SK-N-SH (cell line): ENCODE measurements at regions not wholly inside any gene's neighbourhood (a gene's known extent, or its start where the extent isn't known, plus 50 kb on each side); places are given as distances from the start of the nearest gene placed in this dataset.

Experiments used
- CTCF ChIA-PET: fragments of 300-600, 350-600 bp; formaldehyde crosslinking; extraction: SDS; loops from one replicate; lab custom pipeline; 2021; lab: Yijun Ruan, JAX
- POLR2A ChIA-PET: fragments of 350-600 bp; sonication (Branson Sonifier 250); formaldehyde crosslinking; extraction: SDS; loops from one replicate; lab custom pipeline; 2020; ENCODE audit warnings: antibody characterized with exemption, inconsistent platforms; lab: Yijun Ruan, JAX
- DNase-seq: peaks from one replicate; pipeline ENCODE4 v3.0.0; 2012
- H2AFZ ChIP-seq: fragments of 200-600 bp; sonication (generic); 2 replicates; pipeline ENCODE4 v1.8.1; 2016; ENCODE audit warnings: antibody characterized with exemption, mild to moderate bottlenecking, low read depth
- H3F3A ChIP-seq: fragments of 200-600 bp; sonication (generic); replicated peaks from 2 replicates; pipeline ENCODE3; 2016; ENCODE audit warnings: antibody characterized with exemption, mild to moderate bottlenecking; ENCODE audit not compliant: insufficient read depth
- H3K27ac ChIP-seq, 2 experiments: fragments of 200-500 bp in 1 of 2; fragments of 200-600 bp in 1 of 2; sonication (Bioruptor generic) in 1 of 2; sonication (generic), shearing (Covaris generic) in 1 of 2; 2 replicates each; pipeline versions ENCODE4 v1.5.1 to v1.6.1; 2014 to 2016; ENCODE audit warnings: low read depth in 2 of 2, inconsistent platforms in 1 of 2, low read length in 1 of 2, mild to moderate bottlenecking in 1 of 2, mixed read lengths in 1 of 2
- H3K27me3 ChIP-seq: fragments of 200-600 bp; sonication (generic), shearing (Covaris generic); 2 replicates; pipeline ENCODE4 v1.6.1; 2016; ENCODE audit warnings: mixed run types; ENCODE audit not compliant: insufficient read depth
- H3K36me3 ChIP-seq, 2 experiments: fragments of 200-500 bp in 1 of 2; fragments of 200-600 bp in 1 of 2; sonication (Bioruptor generic) in 1 of 2; sonication (generic) in 1 of 2; replicated peaks in 1 of 2; 2 replicates each; pipeline versions ENCODE3 to v1.5.1; 2014 to 2016; ENCODE audit warnings: low read length in 1 of 2, mild to moderate bottlenecking in 1 of 2; ENCODE audit not compliant: insufficient read depth in 2 of 2, control insufficient read depth in 1 of 2
- H3K4me1 ChIP-seq, 2 experiments: fragments of 200-500 bp in 1 of 2; fragments of 200-600 bp in 1 of 2; sonication (Bioruptor generic) in 1 of 2; sonication (generic), shearing (Covaris generic) in 1 of 2; 2 replicates each; pipeline versions ENCODE4 v1.5.1 to v1.6.1; 2014 to 2016; ENCODE audit warnings: low read depth in 1 of 2, low read length in 1 of 2, mixed run types in 1 of 2; ENCODE audit not compliant: insufficient read depth in 2 of 2, control insufficient read depth in 1 of 2
- H3K4me2 ChIP-seq: fragments of 200-600 bp; sonication (generic), shearing (Covaris generic); 2 replicates; pipeline ENCODE4 v1.6.1; 2017; ENCODE audit warnings: mixed run types
- H3K4me3 ChIP-seq, 2 experiments: fragments of 200-500 bp in 1 of 2; fragments of 200-600 bp in 1 of 2; sonication (Bioruptor generic) in 1 of 2; sonication (generic), shearing (Covaris generic) in 1 of 2; 2 replicates each; pipeline versions ENCODE4 v1.5.1 to v1.8.1; 2014 to 2016; ENCODE audit warnings: low read depth in 2 of 2, inconsistent platforms in 1 of 2, low read length in 1 of 2, mild to moderate bottlenecking in 1 of 2, mixed read lengths in 1 of 2, moderate library complexity in 1 of 2
- H3K79me2 ChIP-seq: fragments of 200-600 bp; sonication (generic); 2 replicates; pipeline ENCODE4 v1.8.1; 2017; ENCODE audit warnings: mild to moderate bottlenecking; ENCODE audit not compliant: insufficient read depth
- H3K9ac ChIP-seq: fragments of 200-600 bp; sonication (generic); 2 replicates; pipeline ENCODE4 v1.6.1; 2017; ENCODE audit warnings: mixed run types
- H3K9me2 ChIP-seq: fragments of 200-600 bp; sonication (generic); 2 replicates; pipeline ENCODE4 v1.6.1; 2017; ENCODE audit warnings: mixed run types
- H3K9me3 ChIP-seq: fragments of 200-600 bp; sonication (generic); 2 replicates; pipeline ENCODE4 v1.6.1; 2017; ENCODE audit warnings: mixed run types, mild to moderate bottlenecking, moderate library complexity
- H4K20me1 ChIP-seq: fragments of 200-600 bp; sonication (generic); 2 replicates; pipeline ENCODE4 v1.6.1; 2017; ENCODE audit warnings: mild to moderate bottlenecking, mixed run types; ENCODE audit not compliant: insufficient read depth
- CTCF ChIP-seq: fragments of 200-600 bp; sonication (generic); IDR thresholded peaks from 2 replicates; pipeline ENCODE4 v1.6.1; 2017; ENCODE audit warnings: antibody characterized with exemption, mild to moderate bottlenecking, moderate library complexity
- EP300 ChIP-seq, 2 experiments: IDR thresholded peaks; 2 replicates each; pipeline versions ENCODE4 v1.4.0 to v1.6.1; 2012; ENCODE audit warnings: borderline replicate concordance in 1 of 2, low read depth in 1 of 2, low read length in 1 of 2
- FOSL2 ChIP-seq: IDR thresholded peaks from 2 replicates; pipeline ENCODE4 v1.4.0; 2012; ENCODE audit warnings: low read depth, mild to moderate bottlenecking, moderate library complexity, borderline replicate concordance
- FOXJ3 ChIP-seq: sonication (generic); formaldehyde crosslinking; IDR thresholded peaks from 2 replicates; pipeline ENCODE4 v1.5.1; 2020; ENCODE audit warnings: mild to moderate bottlenecking, missing genetic modification reagents
- FOXM1 ChIP-seq: IDR thresholded peaks from 2 replicates; pipeline ENCODE4 v1.4.0; 2012; ENCODE audit warnings: low read depth, mild to moderate bottlenecking
- GABPA ChIP-seq: IDR thresholded peaks from 2 replicates; pipeline ENCODE4 v1.4.0; 2012; ENCODE audit warnings: low read depth, mild to moderate bottlenecking
- GATA2 ChIP-seq: sonication (generic); formaldehyde crosslinking; IDR thresholded peaks from 2 replicates; pipeline ENCODE4 v1.5.0; 2020; ENCODE audit warnings: mild to moderate bottlenecking, missing genetic modification reagents
- JUND ChIP-seq: IDR thresholded peaks from 2 replicates; pipeline ENCODE4 v1.4.0; 2012
- MXI1 ChIP-seq: IDR thresholded peaks from 2 replicates; pipeline ENCODE4 v1.6.1; 2012; ENCODE audit warnings: mild to moderate bottlenecking, low read depth, low read length, improper control_type of control experiment
- POLR2AphosphoS5 ChIP-seq: IDR thresholded peaks from 2 replicates; pipeline ENCODE4 v1.6.1; 2012; ENCODE audit warnings: low read depth, low read length
- RAD21 ChIP-seq: IDR thresholded peaks from 2 replicates; pipeline ENCODE4 v1.6.1; 2012; ENCODE audit warnings: mild to moderate bottlenecking, low read length
- RXRA ChIP-seq: IDR thresholded peaks from 2 replicates; pipeline ENCODE4 v1.4.0; 2012; ENCODE audit warnings: low read depth, mild to moderate bottlenecking, borderline replicate concordance
- SIN3A ChIP-seq: IDR thresholded peaks from 2 replicates; pipeline ENCODE4 v1.6.1; 2012; ENCODE audit warnings: low read depth, mild to moderate bottlenecking, low read length, moderate library complexity, borderline replicate concordance
- TAF1 ChIP-seq: IDR thresholded peaks from 2 replicates; pipeline ENCODE4 v1.6.1; 2012; ENCODE audit warnings: low read depth, mild to moderate bottlenecking, low read length, moderate library complexity, borderline replicate concordance
- TCF12 ChIP-seq: IDR thresholded peaks from 2 replicates; pipeline ENCODE4 v1.4.0; 2012
- TEAD4 ChIP-seq: IDR thresholded peaks from 2 replicates; pipeline ENCODE4 v1.4.0; 2012; ENCODE audit warnings: mild to moderate bottlenecking, borderline replicate concordance; ENCODE audit not compliant: insufficient read depth
- YY1 ChIP-seq: IDR thresholded peaks from 2 replicates; pipeline ENCODE4 v1.4.0; 2012; ENCODE audit warnings: low read depth, mild to moderate bottlenecking
- WGBS: methylation state at CpG from one replicate; pipeline ENCODE4 v1.1.6; 2017; ENCODE audit warnings: low lambda C conversion rate; 5-methylcytosine and 5-hydroxymethylcytosine counted together
- TF ChIP-seq, protein P1 (sequence below): IDR thresholded peaks from 2 replicates; pipeline ENCODE4; 2012
- TF ChIP-seq, protein P2 (sequence below): IDR thresholded peaks from 2 replicates; pipeline ENCODE4 v1.6.1; 2012; ENCODE audit warnings: mild to moderate bottlenecking, low read depth, low read length, moderate library complexity
- TF ChIP-seq, protein P3 (sequence below): IDR thresholded peaks from 2 replicates; pipeline ENCODE4 v1.4.0; 2012; ENCODE audit warnings: low read depth

DNA sequence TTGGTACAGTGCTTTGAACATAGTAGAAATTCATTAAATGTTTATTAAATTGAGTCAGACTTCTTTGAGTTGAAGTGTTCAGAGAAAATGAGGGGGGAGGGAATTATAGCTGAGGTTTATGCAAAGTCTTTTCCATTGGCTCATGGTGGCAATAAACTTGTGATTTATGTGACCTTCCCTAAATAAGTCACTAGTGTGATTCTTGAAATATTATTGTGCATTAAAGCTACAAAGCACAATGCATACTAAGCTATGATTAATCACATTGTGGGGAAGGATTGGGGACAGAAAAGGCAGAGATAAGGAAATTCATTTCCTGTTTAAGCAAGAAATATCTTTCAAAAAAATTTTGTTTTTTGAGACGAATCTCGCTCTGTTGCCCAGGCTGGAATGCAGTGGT, 877.5 kb downstream of the TFAP2A start:
- H3K36me3 ChIP-seq, result no peaks in the 10 kb centered on the region
- no peak for DNase-seq
- H4K20me1 ChIP-seq, result no peaks in the 10 kb centered on the region
- H3K4me1 ChIP-seq, result peaks cover 0 to 4% of the 10 kb centered on the region in 2 experiments; a peak in 1 of 4 replicates
- H3K9ac ChIP-seq, result no peak overlapping the region
- H3K9me2 ChIP-seq, result no peaks in the 10 kb centered on the region
- no peaks in the 10 kb centered on the region for H3K79me2 ChIP-seq
- no peak for TF ChIP-seq RAD21
- no peak for TF ChIP-seq FOXM1
- TF ChIP-seq CTCF, result no peak
- TF ChIP-seq, protein P1, sequence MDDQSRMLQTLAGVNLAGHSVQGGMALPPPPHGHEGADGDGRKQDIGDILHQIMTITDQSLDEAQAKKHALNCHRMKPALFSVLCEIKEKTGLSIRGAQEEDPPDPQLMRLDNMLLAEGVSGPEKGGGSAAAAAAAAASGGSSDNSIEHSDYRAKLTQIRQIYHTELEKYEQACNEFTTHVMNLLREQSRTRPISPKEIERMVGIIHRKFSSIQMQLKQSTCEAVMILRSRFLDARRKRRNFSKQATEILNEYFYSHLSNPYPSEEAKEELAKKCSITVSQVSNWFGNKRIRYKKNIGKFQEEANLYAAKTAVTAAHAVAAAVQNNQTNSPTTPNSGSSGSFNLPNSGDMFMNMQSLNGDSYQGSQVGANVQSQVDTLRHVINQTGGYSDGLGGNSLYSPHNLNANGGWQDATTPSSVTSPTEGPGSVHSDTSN, result peak; percentile 43; the same call in 1 of the 2 replicates
- no peak for TF ChIP-seq FOXJ3 (CRISPR knock-in tag)
- 0 out of 2 replicates have a peak, but pooled peaks have one; percentile 10 for TF ChIP-seq TCF12
- TF ChIP-seq JUND, result 0 out of 2 replicates have a peak, but pooled peaks have one; percentile 4
- TF ChIP-seq GABPA, result no peak
- TF ChIP-seq POLR2AphosphoS5, result no peak
- no peak for TF ChIP-seq YY1
- no peak for TF ChIP-seq GATA2 (CRISPR knock-in tag)
- no peak for TF ChIP-seq TEAD4
- TF ChIP-seq TAF1, result no peak
- TF ChIP-seq FOSL2, result no peak
- TF ChIP-seq, protein P2, sequence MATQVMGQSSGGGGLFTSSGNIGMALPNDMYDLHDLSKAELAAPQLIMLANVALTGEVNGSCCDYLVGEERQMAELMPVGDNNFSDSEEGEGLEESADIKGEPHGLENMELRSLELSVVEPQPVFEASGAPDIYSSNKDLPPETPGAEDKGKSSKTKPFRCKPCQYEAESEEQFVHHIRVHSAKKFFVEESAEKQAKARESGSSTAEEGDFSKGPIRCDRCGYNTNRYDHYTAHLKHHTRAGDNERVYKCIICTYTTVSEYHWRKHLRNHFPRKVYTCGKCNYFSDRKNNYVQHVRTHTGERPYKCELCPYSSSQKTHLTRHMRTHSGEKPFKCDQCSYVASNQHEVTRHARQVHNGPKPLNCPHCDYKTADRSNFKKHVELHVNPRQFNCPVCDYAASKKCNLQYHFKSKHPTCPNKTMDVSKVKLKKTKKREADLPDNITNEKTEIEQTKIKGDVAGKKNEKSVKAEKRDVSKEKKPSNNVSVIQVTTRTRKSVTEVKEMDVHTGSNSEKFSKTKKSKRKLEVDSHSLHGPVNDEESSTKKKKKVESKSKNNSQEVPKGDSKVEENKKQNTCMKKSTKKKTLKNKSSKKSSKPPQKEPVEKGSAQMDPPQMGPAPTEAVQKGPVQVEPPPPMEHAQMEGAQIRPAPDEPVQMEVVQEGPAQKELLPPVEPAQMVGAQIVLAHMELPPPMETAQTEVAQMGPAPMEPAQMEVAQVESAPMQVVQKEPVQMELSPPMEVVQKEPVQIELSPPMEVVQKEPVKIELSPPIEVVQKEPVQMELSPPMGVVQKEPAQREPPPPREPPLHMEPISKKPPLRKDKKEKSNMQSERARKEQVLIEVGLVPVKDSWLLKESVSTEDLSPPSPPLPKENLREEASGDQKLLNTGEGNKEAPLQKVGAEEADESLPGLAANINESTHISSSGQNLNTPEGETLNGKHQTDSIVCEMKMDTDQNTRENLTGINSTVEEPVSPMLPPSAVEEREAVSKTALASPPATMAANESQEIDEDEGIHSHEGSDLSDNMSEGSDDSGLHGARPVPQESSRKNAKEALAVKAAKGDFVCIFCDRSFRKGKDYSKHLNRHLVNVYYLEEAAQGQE, result no peak
- TF ChIP-seq MXI1, result no peak
- no peak for TF ChIP-seq EP300 (IDR thresholded peaks at IDR 0.05; ENCODE audit: borderline replicate concordance in 1 of 2, low read depth in 1 of 2, low read length in 1 of 2)
- no peak for TF ChIP-seq RXRA
- TF ChIP-seq, protein P3, sequence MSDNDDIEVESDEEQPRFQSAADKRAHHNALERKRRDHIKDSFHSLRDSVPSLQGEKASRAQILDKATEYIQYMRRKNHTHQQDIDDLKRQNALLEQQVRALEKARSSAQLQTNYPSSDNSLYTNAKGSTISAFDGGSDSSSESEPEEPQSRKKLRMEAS, result no peak
- no peak for TF ChIP-seq SIN3A
- no peak overlapping the region for H3K4me2 ChIP-seq
- no peak overlapping the region for H3K4me3 ChIP-seq
- ChIA-PET CTCF (interaction anchor here (0.6 kb wide), 2 partner anchors 884 to 1632 kb away, joined by 3 read pairs; no protein-coding TSS in a partner anchor), POLR2A (no interaction called here)
- no peaks in the 10 kb centered on the region for H3K9me3 ChIP-seq
- peaks cover 18% of the 10 kb centered on the region for H3F3A ChIP-seq
- H3K27me3 ChIP-seq, result no peaks in the 10 kb centered on the region
- WGBS, result 28% methylated on average over 2 of the region's 2 CpGs
- H3K27ac ChIP-seq, result no peak overlapping the region
- no peak overlapping the region for H2AFZ ChIP-seq
